Left kidney (tissue), 1 donor: ENCODE measurements at regions not wholly inside any gene's neighbourhood (a gene's known extent, or its start where the extent isn't known, plus 50 kb on each side); places are given as distances from the start of the nearest gene placed in this dataset.
"Not testable (repeated sequence)": the region's sequence is repeated elsewhere in the genome, so short reads cannot be mapped to it uniquely, and the experiment has no call there.

Experiments
- DNase-seq: peaks from one replicate; pipeline ENCODE4 v3.0.0-alpha.2; 2013

DNA sequence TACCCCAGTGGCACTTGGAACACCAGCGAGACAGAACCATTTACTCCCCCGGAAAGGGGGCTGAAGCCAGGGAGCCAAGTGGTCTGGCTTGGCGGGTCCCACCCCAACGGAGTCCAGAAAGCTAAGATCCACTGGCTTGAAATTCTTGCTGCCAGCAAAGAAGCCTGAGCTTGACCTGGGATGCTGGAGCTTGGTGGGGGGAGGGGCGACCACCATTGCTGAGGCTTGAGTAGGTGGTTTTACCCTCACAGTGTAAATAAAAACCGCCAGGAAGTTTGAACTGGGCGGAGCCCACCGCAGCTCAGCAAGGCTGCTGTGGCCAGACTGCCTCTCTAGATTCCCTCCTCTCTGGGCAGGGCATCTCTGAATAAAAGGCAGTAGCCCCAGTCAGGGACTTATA, 62.8 kb downstream of the RPS24 start:
- not testable (repeated sequence) for DNase-seq

DNA sequence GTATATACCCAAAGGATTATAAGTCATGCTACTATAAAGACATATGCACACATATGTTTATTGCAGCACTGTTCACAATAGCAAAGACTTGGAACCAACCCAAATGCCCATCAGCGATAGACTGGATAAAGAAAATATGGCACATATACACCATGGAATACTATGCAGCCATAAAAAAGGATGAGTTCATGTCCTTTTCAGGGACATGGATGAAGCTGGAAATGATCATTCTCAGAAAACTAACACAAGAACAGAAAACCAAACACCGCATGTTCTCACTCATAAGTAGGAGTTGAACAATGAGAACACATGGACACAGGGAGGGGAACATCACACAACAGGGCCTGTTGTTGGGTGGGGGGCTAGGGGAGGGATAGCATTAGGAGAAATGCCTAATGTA, 68.9 kb downstream of the RPS24 start:
- DNase-seq: not testable (repeated sequence)

DNA sequence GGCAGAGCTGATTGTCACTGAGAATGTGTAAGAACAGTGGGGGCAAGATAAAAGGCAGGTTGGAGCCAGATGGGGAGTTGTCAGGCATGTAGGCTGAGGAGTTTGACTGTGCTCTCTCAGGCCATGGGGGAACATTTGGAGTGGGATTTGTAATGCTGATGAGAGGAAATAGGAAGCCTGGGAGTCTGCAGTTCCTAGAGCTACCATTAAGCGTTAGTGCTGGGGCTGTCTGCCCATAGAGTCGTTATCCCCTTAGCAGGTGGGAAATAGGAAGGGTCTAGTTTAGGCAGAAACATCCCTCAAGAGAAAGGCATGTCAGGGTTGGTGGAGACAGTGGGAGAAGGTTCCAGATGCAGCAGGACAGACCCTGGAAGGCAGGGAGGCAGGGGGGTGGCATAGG, 75.5 kb downstream of the RPS24 start:
- no peak for DNase-seq

DNA sequence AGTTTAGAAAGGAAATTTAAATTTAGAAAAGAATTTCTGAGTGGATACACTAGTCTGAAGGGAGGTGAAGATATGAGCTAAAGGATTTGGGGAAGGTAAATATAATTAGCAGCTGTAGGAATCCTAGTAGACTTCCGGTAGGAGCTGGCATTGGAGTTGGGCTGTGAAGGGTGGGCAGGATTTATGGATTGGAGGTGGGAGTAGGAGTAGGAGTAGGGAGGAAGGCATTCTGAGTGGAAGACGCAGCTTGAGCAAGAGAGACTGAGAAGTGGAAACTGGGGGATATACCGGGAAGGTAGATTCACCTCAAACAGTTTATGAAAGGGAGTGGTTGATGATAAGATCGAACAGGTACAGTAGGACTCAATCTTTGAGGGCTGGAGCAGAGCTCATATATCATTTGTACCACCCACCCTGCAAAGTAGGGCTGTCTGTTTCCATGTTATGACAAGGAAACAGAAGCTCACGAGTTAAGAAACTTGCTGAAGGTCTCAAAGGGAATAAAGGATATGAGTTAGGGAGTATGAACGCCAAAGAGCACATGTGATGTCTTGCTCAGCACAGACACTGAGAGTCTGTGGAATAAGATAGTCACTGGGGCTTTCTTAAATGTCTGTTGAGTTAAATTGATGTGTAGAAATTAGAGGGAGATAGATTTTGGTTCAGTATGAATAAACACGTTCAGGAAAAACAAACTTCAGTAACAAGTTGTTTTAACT, 81.6 kb downstream of the RPS24 start:
- DNase-seq: peak; percentile 61

DNA sequence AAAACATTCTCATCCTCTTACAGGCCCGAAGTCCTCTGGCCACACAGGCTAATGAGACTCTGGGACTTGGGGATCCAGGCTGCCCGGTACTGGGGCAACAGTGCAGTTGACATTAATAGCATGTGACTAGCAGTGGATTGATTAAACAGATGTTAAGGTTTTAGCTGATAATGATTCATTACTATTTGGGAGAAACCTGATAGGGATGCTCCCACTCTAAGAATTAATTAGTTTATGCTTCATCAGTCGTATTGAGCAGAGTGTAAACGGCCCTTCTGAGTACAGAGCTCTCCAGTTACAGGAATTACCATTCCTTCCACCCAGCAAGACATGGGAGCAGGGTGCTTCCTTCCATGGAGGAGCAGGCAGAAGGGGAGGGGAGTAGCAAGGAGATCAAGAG, 82.7 kb downstream of the RPS24 start:
- peak; percentile 44 for DNase-seq

DNA sequence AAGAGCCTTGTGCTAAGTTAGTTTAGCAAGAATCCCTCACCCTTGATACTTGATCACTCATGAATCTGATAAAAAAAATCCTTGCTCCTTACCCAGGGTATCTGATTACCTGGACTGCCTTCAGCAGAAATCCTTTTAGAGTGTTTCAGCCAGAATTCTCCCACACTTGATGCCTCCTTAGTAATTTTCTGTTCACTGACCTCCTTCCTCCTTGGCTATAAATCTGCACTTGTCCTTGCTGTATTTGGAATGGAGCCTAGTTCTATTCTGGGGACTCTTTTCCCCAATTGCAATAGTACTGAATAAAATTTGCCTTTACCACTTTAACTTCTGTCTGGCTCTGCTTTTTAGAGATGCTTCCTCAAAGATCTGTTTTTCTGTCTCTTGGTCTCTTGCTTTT, 84.9 kb downstream of the RPS24 start:
- peak; percentile 25 for DNase-seq

DNA sequence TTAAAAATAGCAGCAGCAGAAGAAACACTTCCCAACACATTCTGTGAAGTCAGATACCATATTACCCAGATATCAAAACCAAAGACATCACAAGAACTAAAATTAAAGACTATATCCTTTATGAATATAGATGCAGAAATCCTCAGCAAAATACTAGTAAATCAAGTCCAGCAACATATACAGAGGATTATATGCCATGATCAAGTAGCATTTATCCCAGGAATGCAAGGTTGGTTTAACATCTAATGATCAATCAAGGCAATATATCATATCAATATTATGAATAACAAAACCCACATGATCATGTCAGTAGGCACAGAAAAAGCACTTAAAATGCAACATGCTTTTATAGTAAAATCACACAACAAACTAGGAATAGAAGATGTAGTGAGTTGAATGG, 88.1 kb downstream of the RPS24 start:
- DNase-seq: no peak

DNA sequence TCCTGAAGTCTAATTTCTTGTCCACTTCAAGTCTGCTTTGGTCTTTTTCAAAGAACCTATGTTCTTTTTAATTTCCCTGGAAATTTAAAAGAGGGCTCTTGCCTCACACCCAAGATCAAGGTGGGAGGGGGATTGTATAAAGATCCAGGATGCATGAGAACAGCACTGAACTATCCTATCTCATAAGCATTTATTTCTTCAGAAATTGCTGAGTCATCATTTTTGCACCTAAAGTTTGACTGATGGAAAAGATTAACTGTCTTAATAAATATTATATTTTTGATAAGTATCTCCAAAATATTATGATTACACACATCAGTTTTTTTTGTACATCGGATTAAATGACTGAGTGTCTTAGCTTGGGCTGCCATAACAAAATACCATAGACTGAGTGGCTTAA, 90.5 kb downstream of the RPS24 start:
- DNase-seq: no peak

DNA sequence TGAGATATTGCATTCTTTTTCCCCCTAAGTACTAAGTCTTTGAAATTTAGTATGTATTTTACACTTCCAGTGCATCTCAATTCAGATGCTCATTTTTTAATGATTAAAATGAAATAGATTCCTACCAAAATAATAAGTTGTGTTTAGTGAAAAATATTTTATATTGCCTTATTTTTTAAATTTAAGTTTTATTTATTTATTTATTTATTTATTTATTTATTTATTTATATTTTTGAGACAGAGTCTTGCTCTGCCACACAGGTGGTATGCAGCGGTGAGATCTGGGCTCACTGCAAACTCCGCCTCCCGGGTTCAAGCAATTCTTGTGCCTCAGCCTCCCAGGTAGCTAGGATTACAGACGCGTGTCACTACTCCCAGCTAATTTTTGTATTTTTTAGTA, 95.5 kb downstream of the RPS24 start:
- DNase-seq: no peak

DNA sequence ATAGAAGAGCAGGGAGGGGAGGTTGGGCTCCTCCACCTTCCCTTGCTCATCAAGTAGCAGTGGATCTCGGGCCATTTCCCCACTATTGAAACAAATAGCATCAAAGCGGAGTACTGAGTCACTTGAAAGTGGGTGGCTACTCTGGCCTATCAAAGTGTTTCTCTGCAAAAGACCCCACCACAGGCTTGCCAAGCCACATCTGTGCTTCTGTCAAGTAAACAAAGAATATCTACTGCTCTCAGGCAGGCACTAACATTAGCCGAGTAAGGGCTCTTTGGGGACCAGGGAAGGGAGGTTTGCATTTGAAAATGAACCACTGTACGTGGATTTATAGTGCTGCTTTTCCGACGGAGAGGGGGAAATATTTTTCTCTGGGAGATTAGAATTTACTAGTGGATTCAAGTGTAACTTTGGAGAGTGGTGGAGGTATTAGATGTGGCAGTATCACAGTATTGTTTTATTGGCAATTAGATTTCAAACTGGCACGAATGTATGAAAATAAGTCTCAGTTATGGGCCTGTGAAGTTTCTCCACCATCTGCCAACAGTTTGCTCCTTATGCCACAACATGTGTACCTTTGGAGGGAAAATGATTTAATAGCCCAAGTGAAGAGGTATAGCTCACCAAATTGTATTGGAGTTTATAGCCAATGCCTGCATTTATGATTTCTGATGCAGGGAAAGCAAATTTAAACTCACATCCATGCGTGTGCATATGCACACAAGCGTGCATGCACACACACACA, 97.5 kb downstream of the RPS24 start:
- no peak for DNase-seq

DNA sequence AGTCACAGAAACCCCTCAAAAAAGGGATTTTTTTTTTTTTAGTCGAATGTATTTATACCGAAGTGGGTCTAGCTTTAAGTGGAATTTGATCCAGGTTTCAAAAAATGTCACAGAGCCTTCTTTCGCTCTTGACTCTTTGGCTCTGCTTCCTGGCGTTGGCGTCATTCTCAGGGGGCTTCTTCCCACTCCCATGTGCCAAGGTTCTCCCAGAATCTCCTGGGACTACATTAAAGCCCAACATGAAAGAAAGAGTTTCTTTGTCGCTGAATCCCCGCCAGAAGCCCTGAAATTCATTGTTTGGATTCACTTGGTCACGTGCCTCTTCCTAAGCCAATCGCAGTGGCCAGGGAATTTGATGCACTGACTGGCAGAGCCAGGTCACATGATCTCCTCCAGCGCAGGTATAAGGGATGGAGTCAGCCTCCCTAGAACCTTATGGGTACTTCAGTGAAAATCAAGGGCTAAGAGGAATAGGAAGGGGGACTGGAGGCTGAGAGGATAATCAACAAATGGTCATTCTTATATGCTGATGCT, 101.2 kb downstream of the RPS24 start:
- DNase-seq: no peak

DNA sequence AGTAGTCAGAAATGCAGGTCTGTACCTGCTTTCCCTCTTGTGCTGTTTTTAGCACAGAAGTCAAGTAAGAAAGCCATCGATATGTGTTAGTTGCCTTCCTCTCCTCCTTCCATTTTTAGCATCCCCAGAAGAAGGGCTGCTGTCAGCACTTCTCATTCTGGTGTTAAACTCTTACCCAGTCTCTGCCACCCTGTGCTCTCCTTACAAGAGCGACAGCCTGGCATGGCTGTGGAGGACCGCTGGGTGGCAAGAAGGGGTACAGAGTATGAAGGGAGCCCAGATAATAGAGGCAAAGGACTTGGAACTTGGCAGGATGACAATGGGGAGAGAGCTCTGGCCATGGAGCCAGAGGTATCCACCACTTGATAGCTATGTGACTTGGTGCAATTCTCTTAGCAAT, 103.5 kb downstream of the RPS24 start:
- DNase-seq: no peak

DNA sequence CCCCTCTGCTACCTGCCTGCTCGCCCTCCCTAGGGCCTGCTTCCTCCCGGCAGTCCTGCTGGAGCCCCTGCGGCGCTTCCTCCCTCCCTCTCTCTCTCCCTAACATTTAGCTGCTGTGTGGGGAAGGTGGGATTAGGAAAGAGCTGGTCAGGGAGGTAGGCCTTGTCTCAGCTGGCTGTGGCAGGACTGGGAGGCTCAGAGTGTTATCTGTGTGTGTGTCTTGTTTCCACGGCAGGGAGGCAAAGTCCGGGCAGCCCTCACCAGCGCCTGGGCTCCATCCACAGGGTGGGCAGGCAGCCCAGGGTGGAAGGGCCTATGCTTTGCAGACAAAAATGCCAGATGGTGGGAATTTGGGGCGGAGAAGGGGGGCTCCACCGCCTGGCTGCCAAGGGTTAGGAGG, 105.7 kb downstream of the RPS24 start:
- DNase-seq: no peak

DNA sequence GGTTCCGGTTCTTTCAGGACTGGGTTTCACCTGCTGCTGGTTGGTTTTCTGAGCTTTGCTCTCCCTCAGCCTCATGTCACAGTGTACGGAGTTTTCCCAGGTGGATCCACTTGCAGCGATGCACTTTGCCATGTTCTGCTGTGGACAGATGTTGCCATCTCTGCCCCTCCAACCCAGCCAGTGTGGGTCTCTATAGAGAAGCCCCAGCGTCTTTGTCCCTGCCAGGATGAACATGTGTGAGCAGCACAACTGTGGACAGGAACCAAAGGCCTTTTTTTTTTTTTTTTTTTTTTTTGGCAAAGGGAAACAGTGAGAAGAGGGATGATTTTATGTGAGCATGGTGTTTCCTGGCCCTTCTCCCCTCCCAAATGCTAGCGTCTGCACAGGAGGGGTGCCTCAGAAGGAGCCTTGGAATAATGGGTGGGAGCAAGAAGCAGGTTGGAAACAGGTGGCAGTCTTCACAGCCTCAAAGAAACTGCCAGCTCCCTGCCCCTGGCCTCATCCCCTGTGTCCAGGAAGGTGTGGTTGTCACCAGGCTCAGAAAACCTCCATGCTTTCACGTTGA, 106.5 kb downstream of the RPS24 start:
- no peak for DNase-seq

DNA sequence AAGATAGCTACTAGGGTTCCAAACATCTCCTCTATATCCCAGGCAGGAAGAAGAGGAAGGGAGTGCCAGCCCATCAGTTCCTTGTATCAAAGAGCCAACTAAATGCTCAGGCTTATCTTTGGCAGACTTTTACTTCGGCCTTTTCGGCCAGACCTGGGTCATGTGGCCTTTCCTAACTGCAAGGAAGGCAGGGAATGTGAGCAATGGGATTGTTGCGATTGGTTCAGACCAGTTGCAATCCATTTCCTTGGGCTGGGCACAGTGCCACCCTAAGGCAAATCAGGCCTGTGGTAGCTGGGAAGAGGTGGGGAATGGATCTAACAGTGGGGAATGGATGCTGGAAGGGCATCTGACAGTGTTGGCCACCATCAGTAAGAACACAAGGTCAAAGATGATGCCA, 109.9 kb downstream of the RPS24 start:
- no peak for DNase-seq

DNA sequence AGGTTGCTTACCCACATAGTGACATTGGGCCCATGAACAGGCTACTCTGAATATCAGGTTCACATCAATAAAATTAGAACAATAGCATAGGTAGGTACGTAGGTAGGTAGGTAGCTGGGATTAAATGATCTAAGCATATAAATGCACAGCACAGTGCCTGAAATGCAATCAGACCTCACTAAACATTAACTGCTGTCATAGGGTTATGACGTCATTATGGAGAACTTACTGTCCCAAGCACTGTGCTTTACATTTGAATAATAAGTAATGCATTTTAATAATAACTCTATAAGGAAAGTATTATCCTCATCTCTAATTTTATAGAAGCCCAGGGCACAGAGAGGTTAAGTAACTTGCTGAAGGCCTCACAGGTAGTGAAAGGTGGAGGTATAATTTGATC, 112.5 kb downstream of the RPS24 start:
- no peak for DNase-seq

DNA sequence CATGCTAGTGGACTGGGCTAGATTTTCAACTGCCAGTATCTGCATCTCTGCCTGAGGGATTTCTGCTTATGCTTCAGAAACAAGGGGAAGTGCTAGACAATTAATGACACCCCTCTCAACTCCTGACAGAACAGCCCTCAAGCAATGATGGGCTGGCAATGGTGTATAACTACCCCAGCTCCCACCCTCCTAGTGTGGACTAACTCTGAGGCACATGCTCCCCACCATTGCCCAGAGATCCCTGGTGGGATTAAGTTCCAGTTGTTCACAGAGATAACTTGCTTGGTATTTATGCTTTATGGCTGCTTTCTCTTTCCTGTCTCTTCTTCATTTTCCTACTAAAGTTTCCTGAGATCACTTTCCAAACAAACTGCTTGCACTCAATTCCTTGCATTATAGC, 113.5 kb downstream of the RPS24 start:
- no peak for DNase-seq

DNA sequence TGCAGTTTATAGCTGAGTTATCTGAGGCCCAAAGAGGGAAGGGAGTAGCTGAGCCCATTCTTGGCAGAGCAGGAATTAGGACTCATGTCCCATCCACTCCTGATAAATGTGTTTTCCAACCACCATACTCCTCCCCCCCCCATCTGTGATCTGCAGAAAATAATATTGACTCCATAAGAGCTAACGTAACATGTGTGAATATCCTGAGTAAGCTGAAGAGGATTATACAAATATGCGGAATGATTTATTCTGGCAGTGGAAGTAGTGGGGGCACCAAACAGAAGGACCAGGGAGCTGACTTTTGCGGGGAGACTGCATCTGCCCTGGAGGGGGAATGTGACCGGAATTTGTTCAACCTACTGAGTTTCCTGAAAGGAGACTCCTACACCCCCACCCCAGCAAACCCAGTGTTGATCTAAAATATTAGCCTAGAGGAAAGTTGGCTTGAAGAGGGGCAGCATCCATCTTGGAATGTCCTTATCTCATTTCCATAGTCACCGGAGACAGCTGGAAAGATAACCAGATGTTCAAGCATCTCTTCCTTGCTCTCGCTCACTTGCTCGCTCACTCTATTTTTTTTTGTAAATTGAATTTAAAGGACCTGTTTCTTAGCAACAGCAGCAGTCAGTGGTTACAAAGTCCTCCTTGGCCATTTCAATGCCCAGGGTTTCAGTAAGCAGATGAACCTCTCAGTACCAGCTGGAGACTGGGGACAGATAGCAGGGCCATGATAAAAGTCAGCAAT, 114.7 kb downstream of the RPS24 start:
- no peak for DNase-seq

DNA sequence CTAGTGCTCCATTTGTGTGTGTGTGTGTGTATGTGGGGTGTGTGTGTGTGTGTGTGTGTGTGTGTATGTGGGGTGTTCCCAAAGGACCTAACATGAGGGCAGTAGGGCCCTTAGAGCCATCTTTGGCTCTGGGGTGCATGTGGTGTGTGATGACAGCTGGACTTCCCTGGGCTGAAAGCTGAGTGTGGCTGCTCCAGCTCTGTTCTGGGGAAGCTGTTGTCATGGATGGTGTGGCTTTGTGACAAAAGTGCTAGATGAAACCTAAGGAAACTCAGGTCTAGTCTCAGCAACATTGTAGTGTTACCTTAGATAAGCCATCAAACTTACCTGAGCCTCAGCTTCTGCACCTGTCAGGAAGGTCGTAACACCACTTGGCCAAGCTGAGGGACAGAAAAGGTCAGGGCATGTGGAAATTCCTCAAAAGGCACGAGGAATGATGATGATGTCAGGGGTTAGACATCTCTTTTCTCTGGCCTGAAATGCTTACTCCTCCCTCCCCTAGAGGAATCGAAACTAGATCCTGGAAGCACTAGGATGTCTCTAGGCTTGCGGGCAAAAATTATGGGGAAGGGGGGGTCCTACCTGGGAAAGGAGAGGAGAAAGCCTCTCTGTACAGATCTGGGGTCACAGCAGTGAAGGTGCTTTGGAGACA, 115.4 kb downstream of the RPS24 start:
- no peak for DNase-seq

DNA sequence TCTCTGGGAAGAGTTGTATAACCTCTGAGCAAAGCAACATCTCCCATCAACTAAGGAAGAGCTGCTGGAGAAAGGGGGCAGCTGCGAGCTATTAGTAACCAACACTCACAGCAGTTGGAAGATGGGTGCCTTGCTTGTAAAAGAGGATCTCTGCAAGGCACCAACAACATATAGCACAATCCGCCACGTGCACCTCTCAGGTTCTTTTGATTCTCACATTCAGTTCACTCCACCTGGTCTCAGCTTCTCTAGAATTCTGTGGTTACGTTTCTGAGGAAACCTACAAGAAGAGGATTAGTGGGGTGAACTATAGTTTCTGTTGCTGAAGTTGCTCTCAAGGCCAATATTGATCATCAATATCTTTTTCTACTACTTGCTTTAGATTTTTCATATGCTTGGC, 117.1 kb downstream of the RPS24 start:
- no peak for DNase-seq

DNA sequence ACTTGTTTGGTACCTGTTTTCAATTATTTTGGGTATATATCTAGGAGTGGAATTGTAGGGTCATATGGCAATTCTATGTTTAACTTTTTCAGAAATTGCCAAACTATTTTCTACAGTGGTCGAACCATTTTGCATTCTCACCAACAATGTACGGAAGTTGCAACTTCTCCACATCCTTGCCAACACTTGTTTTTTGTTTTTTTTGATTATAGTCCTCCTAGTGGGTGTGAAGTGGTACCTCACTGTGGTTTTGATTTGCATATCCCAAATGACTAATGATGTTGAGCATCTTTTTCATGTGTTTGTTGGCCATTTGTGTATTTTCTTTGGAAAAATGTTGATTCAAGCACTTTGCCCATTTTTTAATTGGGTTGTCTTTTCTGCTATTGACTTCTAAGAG, 122.1 kb downstream of the RPS24 start:
- no peak for DNase-seq

DNA sequence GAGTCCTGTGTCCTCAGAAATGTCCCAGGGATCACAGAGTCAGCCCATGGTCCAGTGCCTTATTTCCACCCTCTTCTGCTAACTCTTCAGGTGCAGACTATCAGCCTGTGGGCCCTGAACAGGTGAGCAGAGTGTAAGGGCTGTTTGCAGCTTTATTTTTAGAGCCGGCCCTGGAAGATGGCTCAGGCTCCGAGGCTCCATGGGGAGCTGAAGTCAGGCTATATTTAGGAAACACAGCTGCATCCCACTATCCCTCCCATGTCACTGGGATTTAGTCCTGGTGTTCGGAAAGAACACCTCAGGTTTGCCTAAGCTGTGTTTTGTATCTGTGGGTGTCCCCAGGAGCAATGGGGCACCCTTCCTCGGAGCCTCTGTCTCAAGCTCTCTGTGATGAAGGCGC, 126.9 kb downstream of the RPS24 start:
- DNase-seq: no peak
